Naive thymus-derived CD8-positive, alpha-beta T cell (primary cell): ENCODE measurements at regions not wholly inside any gene's neighbourhood (a gene's known extent, or its start where the extent isn't known, plus 50 kb on each side); places are given as distances from the start of the nearest gene placed in this dataset.
"Not testable (repeated sequence)": the region's sequence is repeated elsewhere in the genome, so short reads cannot be mapped to it uniquely, and the experiment has no call there.

ENCODE experiments used
- ATAC-seq, 2 donors: fragments of 150-1000 bp; cut with Tn5 transposase in 1 of 2; sonication (Bioruptor Pico), chemical (Tn5 transposase) in 1 of 2; 1 replicate in 1 of 2; 2 replicates in 1 of 2; pipeline ENCODE4 v1.10.0; 2021; ENCODE audit warnings: mild to moderate bottlenecking in 2 of 2, moderate library complexity in 2 of 2
- POLR2A ChIA-PET: fragments of 350-600 bp; sonication (Branson Sonifier 250); formaldehyde crosslinking; loops from one replicate; lab custom pipeline; 2021; ENCODE audit warnings: antibody characterized with exemption; lab: Charles Lee
- DNase-seq, 10 donors: peaks; one replicate each; pipeline versions ENCODE4 v3.0.0 to v3.0.0-alpha.2; 2020 to 2022
- H3K27ac Mint-ChIP-seq, 10 donors: one replicate each; pipeline ENCODE4 v1.8.0; 2020 to 2022; ENCODE audit warnings: mild to moderate bottlenecking in 10 of 10, mixed read lengths in 10 of 10, moderate library complexity in 4 of 10, inconsistent platforms in 1 of 10
- H3K27me3 Mint-ChIP-seq, 5 donors: one replicate each; pipeline ENCODE4 v1.8.0; 2021 to 2022; ENCODE audit warnings: mixed read lengths in 5 of 5
- H3K36me3 Mint-ChIP-seq, 3 donors: one replicate each; pipeline ENCODE4 v1.8.0; 2020 to 2022; ENCODE audit warnings: mixed read lengths in 3 of 3, mild to moderate bottlenecking in 2 of 3, inconsistent platforms in 1 of 3
- H3K4me1 Mint-ChIP-seq, 4 donors: one replicate each; pipeline ENCODE4 v1.8.0; 2021 to 2022; ENCODE audit warnings: mixed read lengths in 4 of 4
- H3K4me3 Mint-ChIP-seq, 10 donors: one replicate each; pipeline ENCODE4 v1.8.0; 2020 to 2022; ENCODE audit warnings: mild to moderate bottlenecking in 10 of 10, mixed read lengths in 10 of 10, moderate library complexity in 6 of 10, inconsistent platforms in 1 of 10
- H3K9me3 Mint-ChIP-seq, 9 donors: one replicate each; pipeline ENCODE4 v1.8.0; 2020 to 2022; ENCODE audit warnings: mixed read lengths in 9 of 9, mild to moderate bottlenecking in 3 of 9, inconsistent platforms in 1 of 9, moderate library complexity in 1 of 9

- Mint-ChIP-seq H3K36me3 (no peaks in the 10 kb centered on the region), H3K4me3 (no peak overlapping the region), H3K27me3 (peaks cover 0 to 16% (median 0%) of the 10 kb centered on the region in 5 donors), H3K4me1 (no peaks in the 10 kb centered on the region), H3K27ac (no peak overlapping the region), H3K9me3 (peaks cover 0 to 10% (median 1%) of the 10 kb centered on the region in 9 donors)
- POLR2A ChIA-PET: no interaction called here
- ATAC-seq: no peak
- no peak for DNase-seq
These were observed 50.2 kb upstream of the CPNE4 start for GRCh38 chr3:132084982-132085381.

DNA sequence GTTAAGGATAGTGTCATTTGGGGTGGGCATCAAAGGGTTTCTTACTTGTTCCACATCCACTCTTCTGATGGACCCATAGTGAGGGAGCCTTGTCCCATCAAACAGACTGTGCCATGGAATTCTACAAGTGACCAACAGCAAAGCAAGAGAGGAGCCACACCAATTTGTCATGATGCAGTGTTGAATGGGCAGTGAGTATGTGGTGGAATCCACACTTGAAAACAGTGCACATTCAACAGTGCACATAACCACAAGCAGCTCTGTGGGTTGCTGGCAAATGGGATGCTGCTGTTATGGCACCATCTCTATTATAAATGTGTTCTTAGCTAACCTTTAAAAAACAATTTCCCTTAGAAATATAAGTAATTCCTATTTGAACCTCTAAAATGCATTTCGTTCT is 52.5 kb upstream of the CPNE4 start:
- Mint-ChIP-seq H3K36me3 (no peaks in the 10 kb centered on the region), H3K27me3 (peaks cover 0 to 14% (median 2%) of the 10 kb centered on the region in 5 donors), H3K4me1 (no peaks in the 10 kb centered on the region), H3K9me3 (peaks cover 0 to 3% (median under 1%) of the 10 kb centered on the region in 9 donors), H3K4me3 (no peak overlapping the region), H3K27ac (no peak overlapping the region)
- DNase-seq (no peak), ATAC-seq (no peak)
- POLR2A ChIA-PET: no interaction called here

- H3K27ac Mint-ChIP-seq: no peak overlapping the region
- ATAC-seq (no peak), DNase-seq (no peak)
- no peak overlapping the region for H3K4me3 Mint-ChIP-seq
- H3K9me3 Mint-ChIP-seq: peaks cover 0 to 3% (median 0%) of the 10 kb centered on the region in 9 donors
- POLR2A ChIA-PET: interaction anchor here (0.7 kb wide), 1 partner anchor 187 kb away, joined by 4 read pairs; no protein-coding TSS in a partner anchor
- H3K27me3 Mint-ChIP-seq: peaks cover 0 to 10% (median 2%) of the 10 kb centered on the region in 5 donors
- no peaks in the 10 kb centered on the region for H3K36me3 Mint-ChIP-seq
- no peaks in the 10 kb centered on the region for H3K4me1 Mint-ChIP-seq
These were observed 53.5 kb upstream of the CPNE4 start for GRCh38 chr3:132088291-132088690.

GRCh38 chr3:132090921-132091320 is 56.1 kb upstream of the CPNE4 start:
- peaks cover 0 to 3% (median 0%) of the 10 kb centered on the region in 9 donors for H3K9me3 Mint-ChIP-seq
- H3K4me1 Mint-ChIP-seq: no peaks in the 10 kb centered on the region
- POLR2A ChIA-PET: no interaction called here
- peaks cover 0 to 6% (median 4%) of the 10 kb centered on the region in 5 donors for H3K27me3 Mint-ChIP-seq
- H3K27ac Mint-ChIP-seq: no peak overlapping the region
- H3K36me3 Mint-ChIP-seq: no peaks in the 10 kb centered on the region
- DNase-seq (no peak), ATAC-seq (no peak)
- H3K4me3 Mint-ChIP-seq: no peak overlapping the region

GRCh38 chr3:132116601-132117000 is 81.8 kb upstream of the CPNE4 start:
- peaks cover 2 to 24% (median 7%) of the 10 kb centered on the region in 5 donors for H3K27me3 Mint-ChIP-seq
- H3K4me3 Mint-ChIP-seq: no peak overlapping the region
- H3K9me3 Mint-ChIP-seq: peaks cover 0 to 31% (median 9%) of the 10 kb centered on the region in 9 donors
- ATAC-seq (no peak), DNase-seq (no peak)
- H3K27ac Mint-ChIP-seq: no peak overlapping the region
- POLR2A ChIA-PET: no interaction called here
- peaks cover 0 to 9% (median 2%) of the 10 kb centered on the region in 3 donors for H3K36me3 Mint-ChIP-seq
- H3K4me1 Mint-ChIP-seq: no peaks in the 10 kb centered on the region

GRCh38 chr3:132117642-132118041 is 82.8 kb upstream of the CPNE4 start:
- H3K27ac Mint-ChIP-seq: no peak overlapping the region
- peaks cover 0 to 31% (median 9%) of the 10 kb centered on the region in 9 donors for H3K9me3 Mint-ChIP-seq
- H3K36me3 Mint-ChIP-seq: peaks cover 0 to 9% (median 2%) of the 10 kb centered on the region in 3 donors
- POLR2A ChIA-PET: no interaction called here
- no peaks in the 10 kb centered on the region for H3K4me1 Mint-ChIP-seq
- DNase-seq (no peak), ATAC-seq (no peak)
- H3K4me3 Mint-ChIP-seq: no peak overlapping the region
- peaks cover 1 to 24% (median 10%) of the 10 kb centered on the region in 5 donors for H3K27me3 Mint-ChIP-seq

- POLR2A ChIA-PET: no interaction called here
- Mint-ChIP-seq H3K4me1 (no peaks in the 10 kb centered on the region), H3K9me3 (peaks cover 0 to 13% (median 9%) of the 10 kb centered on the region in 9 donors), H3K27ac (no peak overlapping the region), H3K4me3 (no peak overlapping the region), H3K27me3 (peaks cover 4 to 16% (median 6%) of the 10 kb centered on the region in 5 donors), H3K36me3 (peaks cover 0 to 2% (median 0%) of the 10 kb centered on the region in 3 donors)
- ATAC-seq (no peak), DNase-seq (no peak)
These were observed 84.7 kb upstream of the CPNE4 start for GRCh38 chr3:132119531-132119930.

DNA sequence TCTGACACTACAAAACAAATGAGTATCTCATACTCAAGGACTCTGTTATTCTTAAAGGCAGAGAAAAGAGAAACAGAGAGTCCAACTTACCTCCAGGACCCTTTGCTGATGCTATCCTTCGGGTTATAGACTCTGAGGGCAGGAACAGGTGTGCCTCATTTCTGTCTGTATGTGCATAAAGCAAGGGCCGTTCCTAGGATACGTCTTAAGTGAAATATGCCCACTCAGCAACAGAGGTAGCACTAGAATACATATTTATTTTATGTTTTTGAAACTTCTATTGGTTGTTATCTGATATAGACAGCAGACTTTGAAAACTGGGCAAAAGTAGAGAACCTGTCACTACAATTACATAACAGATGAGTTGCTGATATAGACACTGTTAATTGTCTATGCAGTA is 89.3 kb upstream of the CPNE4 start:
- ATAC-seq (no peak), DNase-seq (no peak)
- Mint-ChIP-seq H3K27ac (no peak overlapping the region), H3K27me3 (peaks cover 5 to 9% (median 6%) of the 10 kb centered on the region in 5 donors), H3K36me3 (peaks cover 0 to 2% (median 0%) of the 10 kb centered on the region in 3 donors), H3K4me3 (no peak overlapping the region), H3K9me3 (peaks cover 0 to 13% (median 6%) of the 10 kb centered on the region in 9 donors), H3K4me1 (no peaks in the 10 kb centered on the region)
- POLR2A ChIA-PET: no interaction called here

DNA sequence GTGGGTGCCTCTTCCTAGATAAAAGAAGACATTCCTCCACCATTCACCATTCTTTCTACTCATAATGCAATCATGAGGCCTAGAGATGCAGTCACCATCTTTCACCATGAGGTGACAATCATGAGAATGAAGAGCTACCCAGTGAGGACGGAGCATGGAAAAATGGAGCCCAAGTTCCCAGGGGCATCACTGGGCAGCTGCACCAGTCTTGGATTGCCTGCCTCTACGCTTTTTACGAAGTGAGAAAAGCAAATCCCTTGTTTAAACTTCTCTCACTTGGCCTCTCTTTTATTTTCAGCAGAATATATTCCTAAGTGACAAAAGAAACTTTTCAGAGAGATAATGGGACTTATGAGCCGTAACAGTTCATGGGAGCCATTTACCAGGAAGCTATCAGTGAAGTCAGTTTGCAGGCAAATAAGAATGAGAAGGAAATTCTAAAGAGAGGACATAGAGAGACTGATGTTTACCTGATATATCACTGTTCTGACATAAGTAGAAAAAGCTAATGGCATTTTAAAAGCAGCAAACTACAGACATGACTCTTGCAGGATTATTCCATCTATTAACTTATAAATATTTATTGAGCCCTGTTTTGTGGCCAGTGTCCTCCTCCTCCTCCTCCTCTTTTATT is 90.0 kb upstream of the CPNE4 start:
- no peak for DNase-seq
- peaks cover 0 to 10% (median 6%) of the 10 kb centered on the region in 9 donors for H3K9me3 Mint-ChIP-seq
- H3K27ac Mint-ChIP-seq: no peak overlapping the region
- peaks cover 0 to 2% (median 0%) of the 10 kb centered on the region in 3 donors for H3K36me3 Mint-ChIP-seq
- H3K4me3 Mint-ChIP-seq: no peak overlapping the region
- POLR2A ChIA-PET: no interaction called here
- no peak for ATAC-seq
- peaks cover 2 to 7% (median 5%) of the 10 kb centered on the region in 5 donors for H3K27me3 Mint-ChIP-seq
- H3K4me1 Mint-ChIP-seq: no peaks in the 10 kb centered on the region

DNA sequence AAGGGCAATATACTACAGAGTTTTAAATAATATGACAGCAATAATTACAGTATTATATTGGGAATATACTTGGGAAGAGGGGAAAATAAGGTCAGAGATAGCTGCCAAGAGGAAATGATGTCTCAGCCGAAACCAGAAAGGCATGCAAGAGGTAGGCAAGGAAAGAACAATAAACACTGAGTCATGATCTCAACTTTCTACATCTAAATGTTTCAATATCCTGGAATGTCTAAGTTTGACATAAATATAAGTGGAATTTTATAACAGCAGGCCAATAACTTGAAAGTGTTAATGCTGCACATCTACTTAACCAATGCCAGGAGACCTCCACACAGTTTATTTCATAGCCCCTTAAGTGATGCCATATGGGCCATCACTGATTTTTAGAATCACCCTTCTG is 99.8 kb upstream of the CPNE4 start:
- POLR2A ChIA-PET: no interaction called here
- no peaks in the 10 kb centered on the region for H3K4me1 Mint-ChIP-seq
- no peak overlapping the region for H3K4me3 Mint-ChIP-seq
- H3K27me3 Mint-ChIP-seq: peaks cover 8 to 14% (median 12%) of the 10 kb centered on the region in 5 donors
- no peak for DNase-seq
- H3K36me3 Mint-ChIP-seq: no peaks in the 10 kb centered on the region
- no peak overlapping the region for H3K27ac Mint-ChIP-seq
- ATAC-seq: no peak
- H3K9me3 Mint-ChIP-seq: peaks cover 0 to 2% (median 0%) of the 10 kb centered on the region in 9 donors

DNA sequence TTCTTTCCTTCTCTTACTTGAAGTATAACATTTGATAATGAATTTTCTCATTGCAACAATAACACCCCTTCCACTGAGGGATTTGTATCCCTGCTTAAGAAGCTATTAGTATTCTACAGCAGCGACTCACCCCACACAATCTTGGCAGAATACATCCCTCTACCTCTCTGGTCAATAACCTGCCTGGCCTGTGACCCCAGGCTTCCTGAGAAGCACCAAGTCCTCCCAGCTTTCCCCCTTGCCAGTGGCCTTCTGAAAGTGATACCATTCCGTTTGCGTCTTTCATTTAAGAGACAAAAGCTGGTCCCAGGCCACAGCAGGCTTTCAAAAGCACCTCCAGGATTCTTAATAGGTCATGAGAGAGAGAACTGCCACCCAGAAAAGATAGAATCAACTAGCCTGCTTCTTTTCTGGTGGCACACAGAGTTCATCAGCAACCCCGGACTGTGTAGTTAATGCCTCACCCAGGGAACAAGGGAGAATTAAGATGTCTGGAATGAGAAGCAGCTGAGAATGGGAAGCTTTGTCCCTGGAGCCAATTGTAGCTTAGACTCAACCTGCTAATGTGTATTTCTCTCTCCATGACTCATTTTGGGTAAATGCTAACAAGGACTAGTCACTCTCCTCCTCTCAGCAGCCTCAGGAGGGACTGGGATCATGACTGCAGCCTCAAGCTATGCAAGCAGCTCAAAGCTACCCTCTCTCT is 101.0 kb upstream of the CPNE4 start:
- Mint-ChIP-seq H3K4me1 (no peaks in the 10 kb centered on the region), H3K36me3 (no peaks in the 10 kb centered on the region), H3K27me3 (peaks cover 8 to 18% (median 12%) of the 10 kb centered on the region in 5 donors), H3K9me3 (peaks cover 0 to 5% (median 2%) of the 10 kb centered on the region in 9 donors), H3K4me3 (no peak overlapping the region), H3K27ac (no peak overlapping the region)
- POLR2A ChIA-PET: no interaction called here
- no peak for DNase-seq
- no peak for ATAC-seq

DNA sequence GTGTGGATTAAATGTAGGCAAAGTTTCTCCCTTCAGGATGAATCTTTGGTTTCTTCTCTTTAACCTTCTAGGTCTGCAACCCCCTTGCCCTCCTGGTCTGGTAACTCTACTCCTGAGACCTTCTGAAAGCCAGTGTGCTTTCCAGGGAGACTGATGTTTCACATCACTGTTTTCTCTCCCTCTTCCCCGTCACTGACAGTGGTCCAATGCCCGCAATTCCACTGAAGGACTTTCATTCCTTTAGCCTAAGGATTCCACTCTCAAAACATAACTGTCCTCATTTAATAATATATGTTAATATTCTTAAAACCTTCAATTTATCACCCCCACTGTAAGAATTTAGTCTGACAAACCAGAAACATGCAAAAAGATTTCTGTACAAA is 101.5 kb upstream of the CPNE4 start:
- POLR2A ChIA-PET: no interaction called here
- peaks cover 8 to 18% (median 12%) of the 10 kb centered on the region in 5 donors for H3K27me3 Mint-ChIP-seq

GRCh38 chr3:132136902-132137301 is 102.1 kb upstream of the CPNE4 start:
- POLR2A ChIA-PET, H3K9me3 Mint-ChIP-seq, DNase-seq, H3K36me3 Mint-ChIP-seq, H3K27ac Mint-ChIP-seq, H3K4me3 Mint-ChIP-seq, ATAC-seq, H3K4me1 Mint-ChIP-seq: not testable (repeated sequence)
- H3K27me3 Mint-ChIP-seq: peaks cover 8 to 18% (median 12%) of the 10 kb centered on the region in 5 donors

More for the DNA sequence above, 101.5 kb upstream of the CPNE4 start:
- H3K27ac Mint-ChIP-seq: no peak overlapping the region
- H3K9me3 Mint-ChIP-seq: peaks cover 0 to 5% (median 2%) of the 10 kb centered on the region in 9 donors
- DNase-seq (no peak), ATAC-seq (no peak)
- H3K36me3 Mint-ChIP-seq: no peaks in the 10 kb centered on the region
- no peaks in the 10 kb centered on the region for H3K4me1 Mint-ChIP-seq
- H3K4me3 Mint-ChIP-seq: no peak overlapping the region
